GM18511 (cell line): ENCODE measurements at regions not wholly inside any gene's neighbourhood (a gene's known extent, or its start where the extent isn't known, plus 50 kb on each side); places are given as distances from the start of the nearest gene placed in this dataset.

Experiments used
- ATAC-seq: cut with Tn5 transposase; IDR thresholded peaks from one replicate; pipeline ENCODE4 v1.9.1; 2021; ENCODE audit warnings: mild to moderate bottlenecking, moderate library complexity; ENCODE audit not compliant: unreplicated experiment

DNA sequence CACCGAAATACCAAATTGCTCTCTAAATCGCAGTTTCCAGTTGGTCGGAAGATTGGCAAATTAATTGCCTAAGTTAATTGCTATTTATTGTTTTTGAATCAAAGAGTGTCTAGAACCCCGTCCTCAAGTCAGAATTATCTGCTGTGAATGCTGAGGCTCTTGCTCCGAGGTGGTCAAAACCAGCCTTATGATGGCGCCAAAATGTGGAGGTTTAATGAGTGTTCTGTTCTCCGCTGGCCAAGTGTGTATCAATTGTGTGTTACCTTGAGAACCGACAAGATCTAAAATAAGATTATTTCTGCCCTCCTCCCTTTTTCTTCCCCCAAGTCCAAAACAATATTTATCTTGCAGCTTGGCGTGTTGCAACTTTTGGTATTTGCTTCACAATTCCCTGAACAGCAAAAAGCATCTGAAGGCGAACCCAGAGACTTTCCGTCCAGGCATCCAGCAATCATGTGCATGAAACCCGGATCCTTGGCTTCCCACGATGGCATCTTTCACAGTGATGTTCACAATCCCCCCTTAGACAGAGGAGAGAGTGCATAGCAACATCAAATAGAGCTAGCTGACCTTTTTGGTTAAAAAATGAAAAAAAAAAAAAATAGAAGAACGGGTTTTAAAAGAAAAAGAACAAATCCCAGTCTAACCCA lies 323.0 kb downstream of the MYCN start:
- ATAC-seq, result no peak

GRCh38 chr2:16262526-16263178 lies 322.3 kb downstream of the MYCN start:
- no peak for ATAC-seq

GRCh38 chr2:16261791-16262190 lies 321.4 kb downstream of the MYCN start:
- ATAC-seq, result no peak

DNA sequence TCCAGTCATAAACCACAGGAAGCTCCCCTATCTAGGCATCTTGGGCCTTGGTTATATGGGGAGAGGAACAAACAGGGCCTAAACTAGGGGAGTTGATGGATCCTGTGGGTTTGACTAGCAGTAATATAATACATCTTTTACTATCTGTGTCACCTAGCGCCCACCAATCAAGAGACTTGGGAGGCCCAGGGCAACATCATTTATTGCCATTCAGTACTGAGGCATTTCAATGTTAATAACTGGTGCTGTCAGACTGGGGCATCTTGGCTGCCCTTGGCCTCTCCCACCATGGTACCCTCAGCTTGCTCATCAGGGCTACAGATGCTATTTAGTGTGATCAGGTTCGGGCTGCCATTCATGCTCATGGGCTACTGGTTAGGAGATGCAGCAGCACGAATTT lies 320.7 kb downstream of the MYCN start:
- no peak for ATAC-seq

DNA sequence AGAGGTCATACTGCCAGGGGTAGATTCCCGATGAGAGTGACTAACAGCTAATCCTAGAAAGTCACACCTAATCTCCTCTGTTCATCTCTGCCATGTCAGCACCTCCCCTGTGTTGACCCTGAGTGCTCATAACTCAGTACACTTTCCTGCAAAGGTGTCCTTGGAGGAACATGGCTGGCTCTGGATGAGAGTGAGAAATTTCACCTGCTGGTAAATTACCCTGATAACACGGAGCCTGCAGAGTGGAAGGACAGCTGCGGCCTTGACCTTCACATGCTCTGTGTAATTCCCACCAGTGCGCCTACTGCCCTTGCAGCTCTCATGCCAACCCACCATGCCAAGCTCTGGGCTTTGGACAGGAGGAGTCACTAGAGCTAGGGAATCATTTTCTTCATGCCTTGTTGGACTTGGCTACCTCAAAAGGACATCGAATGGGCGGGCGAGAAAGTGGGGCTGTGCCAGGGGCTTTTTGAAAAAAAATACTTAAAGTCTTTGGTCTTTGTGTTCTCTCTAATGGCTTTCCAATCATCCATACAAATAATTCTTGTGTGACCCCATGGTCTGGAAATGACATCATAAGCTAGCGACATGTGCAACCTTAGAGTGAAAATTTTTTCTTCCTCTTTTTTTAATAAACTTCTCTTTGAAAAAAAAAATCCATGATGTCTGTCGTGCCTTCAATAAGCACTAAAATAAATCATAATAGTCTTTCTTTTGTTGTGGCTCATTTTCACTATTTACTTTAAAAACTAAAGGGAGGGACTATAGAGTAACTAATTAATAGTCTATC lies 319.9 kb downstream of the MYCN start:
- no peak for ATAC-seq

DNA sequence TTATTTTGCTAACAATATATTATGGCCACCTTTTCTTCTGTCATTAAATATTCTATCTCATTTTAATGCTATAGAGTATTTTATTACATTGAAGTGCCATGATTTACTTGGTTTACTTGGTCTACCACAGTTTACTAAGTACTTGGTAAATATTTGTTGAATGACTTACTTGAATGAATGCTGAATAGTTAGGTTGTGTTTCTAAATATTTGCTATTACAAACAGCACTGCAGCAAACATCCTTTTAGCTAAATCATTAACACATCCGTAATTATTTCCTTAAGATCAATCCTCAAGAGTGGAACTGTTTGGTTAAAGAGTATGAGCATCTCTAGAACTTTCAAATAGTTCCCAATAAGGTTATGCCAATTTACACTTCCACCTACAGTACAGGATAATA lies 318.7 kb downstream of the MYCN start:
- ATAC-seq, result no peak

GRCh38 chr2:16258350-16258749 lies 318.0 kb downstream of the MYCN start:
- no peak for ATAC-seq

DNA sequence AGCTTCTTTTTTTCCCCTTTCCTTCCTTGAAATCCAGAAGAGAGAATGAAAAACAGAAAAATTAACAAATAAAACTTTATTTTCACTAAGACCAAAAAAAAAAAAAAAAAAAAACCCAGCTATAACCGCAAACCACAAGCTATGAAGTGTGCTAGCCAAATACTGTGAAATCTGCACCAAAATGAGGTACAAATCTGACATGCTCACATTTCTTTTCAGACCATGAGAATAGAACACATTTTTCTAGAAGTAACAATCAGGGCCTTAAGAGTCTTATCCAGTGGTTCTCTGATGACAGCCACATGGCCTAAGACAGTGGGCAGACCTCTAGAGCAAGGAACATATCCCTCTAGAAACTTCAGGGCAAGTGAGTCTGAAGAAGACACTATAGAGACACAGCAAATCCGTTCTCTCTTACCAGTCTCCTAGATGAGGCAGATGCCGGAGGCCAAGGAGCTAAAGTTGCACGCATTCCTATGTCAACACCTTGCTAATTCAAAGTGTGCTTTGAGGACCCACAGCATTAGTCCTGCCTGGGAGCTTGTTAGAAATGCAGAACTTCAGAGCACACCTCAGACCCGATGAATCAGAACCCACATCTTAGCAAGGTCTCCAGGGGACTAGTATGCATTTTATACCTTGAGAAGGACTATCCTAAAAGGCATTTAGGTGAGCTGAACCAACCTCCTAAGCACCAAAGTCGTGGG lies 317.1 kb downstream of the MYCN start:
- no peak for ATAC-seq

- ATAC-seq, result no peak
Observed at GRCh38 chr2:16256601-16257321, 316.4 kb downstream of the MYCN start.

GRCh38 chr2:16255120-16255519 lies 314.8 kb downstream of the MYCN start:
- no peak for ATAC-seq

DNA sequence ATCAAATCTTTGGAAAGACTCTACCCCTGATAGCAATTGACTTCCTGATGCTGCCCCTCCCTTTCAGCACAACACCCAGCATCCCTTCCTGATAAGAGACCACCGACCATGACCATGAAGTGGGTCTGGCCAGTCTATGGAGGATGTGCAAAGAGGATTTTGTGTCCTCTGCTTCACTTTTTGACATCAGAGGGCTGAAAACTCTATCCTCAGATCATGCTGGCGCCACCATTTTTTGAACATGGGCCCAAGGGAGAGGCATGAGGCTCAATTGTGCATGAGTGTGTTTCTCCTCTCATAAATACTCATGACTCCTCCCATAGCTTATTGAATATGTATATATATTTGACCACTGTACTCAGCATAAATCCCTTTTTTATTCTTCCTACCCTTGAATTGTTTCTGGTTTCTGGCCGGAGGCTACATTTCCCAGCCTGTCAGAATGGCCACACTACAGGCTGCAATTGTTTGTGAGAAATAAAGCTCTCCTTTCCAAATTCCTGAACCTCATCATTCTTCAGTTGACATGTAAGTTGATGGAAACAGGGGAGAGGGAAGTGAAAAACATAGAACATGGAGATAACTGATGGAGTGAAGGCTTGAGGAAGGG lies 314.1 kb downstream of the MYCN start:
- no peak for ATAC-seq

DNA sequence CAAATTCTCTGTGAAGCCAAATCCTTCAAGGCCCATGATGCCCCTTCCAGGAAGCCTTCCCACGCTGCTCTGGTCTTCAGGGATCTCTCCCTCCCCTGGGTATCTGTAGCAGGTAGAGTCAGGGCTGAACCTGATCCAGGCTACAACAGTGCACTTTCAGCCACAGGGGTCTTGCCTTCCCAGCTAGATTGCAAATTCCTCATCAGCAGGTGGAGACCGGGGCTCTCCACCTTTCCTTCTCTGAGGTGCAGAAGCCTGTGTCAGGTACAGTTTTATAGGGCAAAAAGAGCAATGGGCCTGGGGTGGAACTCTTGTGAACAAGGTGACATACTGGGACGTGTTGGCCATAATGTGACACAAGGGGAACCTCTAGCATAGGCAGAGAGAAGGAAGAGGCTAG lies 312.9 kb downstream of the MYCN start:
- ATAC-seq, result no peak

DNA sequence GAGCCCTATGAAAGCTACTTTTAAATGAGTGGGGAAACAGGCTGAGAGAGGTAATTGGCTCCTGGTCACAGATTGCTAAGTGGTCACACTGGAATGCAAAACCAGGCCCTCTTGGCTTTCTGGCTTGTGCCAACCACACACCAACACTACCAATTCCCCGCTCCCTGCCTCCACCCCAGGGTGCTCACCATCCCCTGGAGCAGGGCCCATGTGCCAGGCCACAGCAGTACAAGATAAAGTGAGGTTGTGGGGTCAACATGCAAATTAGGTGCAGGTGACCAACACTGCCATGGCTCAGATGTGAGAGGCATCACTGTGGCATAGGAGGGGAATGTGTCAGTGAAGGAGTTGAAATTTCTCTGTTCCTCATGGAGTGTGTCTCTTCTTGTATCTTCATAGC lies 312.5 kb downstream of the MYCN start:
- no peak for ATAC-seq

GRCh38 chr2:16252251-16252650 lies 311.9 kb downstream of the MYCN start:
- ATAC-seq, result no peak

GRCh38 chr2:16251511-16252225 lies 311.3 kb downstream of the MYCN start:
- no peak for ATAC-seq

- ATAC-seq, result no peak
Observed at GRCh38 chr2:16250886-16251285, 310.5 kb downstream of the MYCN start.

GRCh38 chr2:16250466-16250865 lies 310.1 kb downstream of the MYCN start:
- no peak for ATAC-seq

DNA sequence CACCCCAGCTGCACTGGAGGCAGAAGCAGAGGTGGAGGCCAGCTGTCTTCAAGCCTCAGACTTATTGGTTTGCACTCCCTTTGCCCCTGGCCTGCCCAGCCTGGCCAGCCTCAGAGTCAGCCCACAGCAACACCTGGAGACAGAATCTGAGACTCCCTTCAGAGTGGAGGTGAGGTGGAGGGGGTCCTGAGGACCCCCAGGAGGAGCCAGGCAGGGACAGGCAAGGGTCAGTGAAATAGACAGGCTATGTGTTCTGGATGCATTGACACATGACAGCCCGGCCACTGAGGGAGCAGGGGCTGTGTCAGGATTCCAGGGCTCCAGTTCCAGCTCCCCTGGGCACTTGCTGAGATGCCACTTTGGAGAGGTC lies 309.7 kb downstream of the MYCN start:
- ATAC-seq, result no peak

- ATAC-seq, result no peak
Observed at GRCh38 chr2:16249246-16250055, 309.1 kb downstream of the MYCN start.
